ENCODE measurements at regions not wholly inside any gene's neighbourhood (a gene's known extent, or its start where the extent isn't known, plus 50 kb on each side); places are given as distances from the start of the nearest gene placed in this dataset.

DNA sequence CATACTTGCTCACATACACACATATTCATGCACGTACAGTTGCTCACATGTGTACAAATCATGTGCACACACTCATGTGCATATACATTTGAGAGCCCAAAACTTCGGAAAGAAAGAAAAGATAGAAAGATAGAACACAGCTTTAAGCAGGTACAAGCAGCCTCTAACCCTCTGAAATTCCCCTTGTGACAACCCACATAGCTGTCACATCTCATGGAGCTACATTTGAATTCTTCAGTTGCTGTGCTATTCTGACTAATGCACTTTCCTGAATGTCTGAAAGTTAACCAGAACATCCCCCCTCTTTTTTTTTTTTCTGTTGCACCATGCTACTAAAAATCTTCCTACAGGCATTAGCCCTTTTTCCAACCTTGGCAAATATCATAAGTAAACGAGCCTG is 51.9 kb upstream of the KCNA5 start:
- no peak overlapping the region for H3K27ac ChIP-seq (ENCODE audit: control insufficient read depth, insufficient read depth)
- FAIRE-seq (no peak), ATAC-seq (no peak), DNase-seq (ENCODE audit: low read depth, low spot score) (no peak)
- peaks cover 2% of the 10 kb centered on the region; the same call in 1 of the 2 replicates for H3K4me1 ChIP-seq (ENCODE audit: control insufficient read depth, insufficient read depth, low read length)
- RAD21 ChIA-PET (ENCODE audit: unreplicated experiment): no interaction called here
- intact Hi-C loops (cut with micrococcal nuclease; ENCODE audit: unreplicated experiment) (no loop called here), in situ Hi-C loops (cut with MboI) (no loop called here)
- POLR2A ChIA-PET: no interaction called here
- no peak overlapping the region for H3K9ac ChIP-seq (ENCODE audit: control insufficient read depth, insufficient read depth, low read length)
- no peak overlapping the region for H3K4me3 ChIP-seq
- CTCF ChIA-PET: interaction anchor here (1.0 kb wide), 1 partner anchor 30 kb away, joined by 4 read pairs; no protein-coding TSS in a partner anchor
- no peaks in the 10 kb centered on the region for H3K36me3 ChIP-seq (ENCODE audit: control insufficient read depth in 2 of 2, insufficient read depth in 2 of 2, low read length in 1 of 2)
- H3K9me3 ChIP-seq (replicated peaks; ENCODE audit: control insufficient read depth, insufficient read depth, low read length): no peaks in the 10 kb centered on the region
- no peak for TF ChIP-seq NRF1 (conservative IDR thresholded peaks at IDR 0.05; ENCODE audit: low read depth, low read length)
- no peak for TF ChIP-seq KAT2A (conservative IDR thresholded peaks at IDR 0.05; ENCODE audit: control insufficient read depth, low read depth, low read length)
- no peak for TF ChIP-seq POU2F2 (IDR thresholded peaks at IDR 0.05; ENCODE audit: borderline replicate concordance, low read depth, low read length)
- TF ChIP-seq EP300 (IDR thresholded peaks at IDR 0.05; ENCODE audit: borderline replicate concordance in 1 of 2, control insufficient read depth in 1 of 2, low read depth in 2 of 2, low read length in 2 of 2): no peak
- TF ChIP-seq GATAD2B (conservative IDR thresholded peaks at IDR 0.05; ENCODE audit: low read depth): no peak
- no peak for TF ChIP-seq SPI1 (IDR thresholded peaks at IDR 0.05; ENCODE audit: borderline replicate concordance, insufficient read depth, low read depth, low read length)
- no peak for TF ChIP-seq ZNF217 (IDR thresholded peaks at IDR 0.05)
- no peak for TF ChIP-seq SMAD1 (IDR thresholded peaks at IDR 0.05; ENCODE audit: low read depth, partially characterized antibody)
- H4K20me1 ChIP-seq (ENCODE audit: control insufficient read depth, insufficient read depth): no peaks in the 10 kb centered on the region
- H2AFZ ChIP-seq (ENCODE audit: control insufficient read depth, low read depth, low read length): no peak overlapping the region
- 32% methylated on average over 3 of the region's 3 CpGs for WGBS (ENCODE audit: insufficient coverage, insufficient replicate concordance, low lambda C conversion rate, missing lambda C conversion rate)
- no peaks in the 10 kb centered on the region for H3K79me2 ChIP-seq (ENCODE audit: control insufficient read depth, insufficient read depth, low read length)
- no peak overlapping the region for H3K4me2 ChIP-seq (ENCODE audit: control insufficient read depth, insufficient read depth)
- peaks cover 2 to 3% of the 10 kb centered on the region in 2 experiments; a peak in 2 of 4 replicates for H3K27me3 ChIP-seq (replicated peaks in 1 of 2; ENCODE audit: control insufficient read depth in 2 of 2, insufficient read depth in 2 of 2, low read length in 1 of 2)
- SMC1A ChIA-PET (ENCODE audit: uncharacterized antibody, unreplicated experiment): interaction anchor here (0.7 to 1.6 kb wide), 3 partner anchors 10 to 138 kb away, joined by 3 to 8 read pairs (median 4); no protein-coding TSS in a partner anchor
- no TSS peak for BruUV-seq (replicated peaks)

DNA sequence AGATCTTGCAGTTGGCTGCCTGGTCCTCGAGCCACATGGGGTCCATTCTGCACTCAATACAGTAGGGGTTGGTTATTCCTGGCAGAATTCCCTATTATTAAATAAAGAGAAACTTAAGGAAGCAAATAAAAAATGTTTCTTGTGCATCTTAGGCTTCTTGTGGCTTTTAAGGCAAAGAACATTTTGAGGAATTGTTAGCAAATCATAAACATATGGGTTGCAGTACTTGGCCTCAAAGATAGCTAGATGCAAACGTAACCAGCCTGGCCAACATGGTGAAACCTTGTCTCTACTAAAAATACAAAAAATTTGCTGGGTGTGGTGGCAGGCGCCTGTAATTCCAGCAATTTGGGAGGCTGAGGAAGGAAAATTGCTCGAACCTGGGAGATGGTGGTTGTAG is 50.8 kb upstream of the KCNA5 start:
- intact Hi-C loops (cut with micrococcal nuclease; ENCODE audit: unreplicated experiment): no loop called here
- SMC1A ChIA-PET (ENCODE audit: uncharacterized antibody, unreplicated experiment): interaction anchor here (1.6 kb wide), 1 partner anchor 135 kb away, joined by 8 read pairs; no protein-coding TSS in a partner anchor
- no peaks in the 10 kb centered on the region for H3K36me3 ChIP-seq (ENCODE audit: control insufficient read depth in 2 of 2, insufficient read depth in 2 of 2, low read length in 1 of 2)
- in situ Hi-C loops (cut with MboI): no loop called here
- TF ChIP-seq LARP7 (IDR thresholded peaks at IDR 0.05): no peak
- TF ChIP-seq IKZF1 (conservative IDR thresholded peaks at IDR 0.05): no peak
- TF ChIP-seq, protein P1, sequence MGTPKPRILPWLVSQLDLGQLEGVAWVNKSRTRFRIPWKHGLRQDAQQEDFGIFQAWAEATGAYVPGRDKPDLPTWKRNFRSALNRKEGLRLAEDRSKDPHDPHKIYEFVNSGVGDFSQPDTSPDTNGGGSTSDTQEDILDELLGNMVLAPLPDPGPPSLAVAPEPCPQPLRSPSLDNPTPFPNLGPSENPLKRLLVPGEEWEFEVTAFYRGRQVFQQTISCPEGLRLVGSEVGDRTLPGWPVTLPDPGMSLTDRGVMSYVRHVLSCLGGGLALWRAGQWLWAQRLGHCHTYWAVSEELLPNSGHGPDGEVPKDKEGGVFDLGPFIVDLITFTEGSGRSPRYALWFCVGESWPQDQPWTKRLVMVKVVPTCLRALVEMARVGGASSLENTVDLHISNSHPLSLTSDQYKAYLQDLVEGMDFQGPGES (IDR thresholded peaks at IDR 0.05): no peak
- TF ChIP-seq RCOR1 (conservative IDR thresholded peaks at IDR 0.05; ENCODE audit: low read depth, low read length): no peak
- TF ChIP-seq, protein P2, sequence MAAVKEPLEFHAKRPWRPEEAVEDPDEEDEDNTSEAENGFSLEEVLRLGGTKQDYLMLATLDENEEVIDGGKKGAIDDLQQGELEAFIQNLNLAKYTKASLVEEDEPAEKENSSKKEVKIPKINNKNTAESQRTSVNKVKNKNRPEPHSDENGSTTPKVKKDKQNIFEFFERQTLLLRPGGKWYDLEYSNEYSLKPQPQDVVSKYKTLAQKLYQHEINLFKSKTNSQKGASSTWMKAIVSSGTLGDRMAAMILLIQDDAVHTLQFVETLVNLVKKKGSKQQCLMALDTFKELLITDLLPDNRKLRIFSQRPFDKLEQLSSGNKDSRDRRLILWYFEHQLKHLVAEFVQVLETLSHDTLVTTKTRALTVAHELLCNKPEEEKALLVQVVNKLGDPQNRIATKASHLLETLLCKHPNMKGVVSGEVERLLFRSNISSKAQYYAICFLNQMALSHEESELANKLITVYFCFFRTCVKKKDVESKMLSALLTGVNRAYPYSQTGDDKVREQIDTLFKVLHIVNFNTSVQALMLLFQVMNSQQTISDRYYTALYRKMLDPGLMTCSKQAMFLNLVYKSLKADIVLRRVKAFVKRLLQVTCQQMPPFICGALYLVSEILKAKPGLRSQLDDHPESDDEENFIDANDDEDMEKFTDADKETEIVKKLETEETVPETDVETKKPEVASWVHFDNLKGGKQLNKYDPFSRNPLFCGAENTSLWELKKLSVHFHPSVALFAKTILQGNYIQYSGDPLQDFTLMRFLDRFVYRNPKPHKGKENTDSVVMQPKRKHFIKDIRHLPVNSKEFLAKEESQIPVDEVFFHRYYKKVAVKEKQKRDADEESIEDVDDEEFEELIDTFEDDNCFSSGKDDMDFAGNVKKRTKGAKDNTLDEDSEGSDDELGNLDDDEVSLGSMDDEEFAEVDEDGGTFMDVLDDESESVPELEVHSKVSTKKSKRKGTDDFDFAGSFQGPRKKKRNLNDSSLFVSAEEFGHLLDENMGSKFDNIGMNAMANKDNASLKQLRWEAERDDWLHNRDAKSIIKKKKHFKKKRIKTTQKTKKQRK (IDR thresholded peaks at IDR 0.05; ENCODE audit: low read depth, low read length): no peak
- H2AFZ ChIP-seq (ENCODE audit: control insufficient read depth, low read depth, low read length): no peak overlapping the region
- H4K20me1 ChIP-seq (ENCODE audit: control insufficient read depth, insufficient read depth): no peaks in the 10 kb centered on the region
- CTCF ChIA-PET: interaction anchor here (1.0 to 1.1 kb wide), 2 partner anchors 29 to 138 kb away, joined by 3 to 4 read pairs; no protein-coding TSS in a partner anchor
- no peaks in the 10 kb centered on the region for H3K79me2 ChIP-seq (ENCODE audit: control insufficient read depth, insufficient read depth, low read length)
- no peak for DNase-seq (ENCODE audit: low read depth, low spot score)
- RAD21 ChIA-PET (ENCODE audit: unreplicated experiment): no interaction called here
- POLR2A ChIA-PET: no interaction called here
- 0% methylated on average over 4 of the region's 4 CpGs for WGBS (ENCODE audit: insufficient coverage, insufficient replicate concordance, low lambda C conversion rate, missing lambda C conversion rate)
- H3K4me2 ChIP-seq (ENCODE audit: control insufficient read depth, insufficient read depth): no peak overlapping the region
- H3K27me3 ChIP-seq (replicated peaks in 1 of 2; ENCODE audit: control insufficient read depth in 2 of 2, insufficient read depth in 2 of 2, low read length in 1 of 2): peaks cover 2 to 3% of the 10 kb centered on the region in 2 experiments; a peak in 2 of 4 replicates
- no TSS peak for BruUV-seq (replicated peaks)
- FAIRE-seq: no peak
- H3K4me3 ChIP-seq: no peak overlapping the region
- no peak for ATAC-seq
- H3K27ac ChIP-seq (ENCODE audit: control insufficient read depth, insufficient read depth): no peak overlapping the region
- no peak overlapping the region for H3K9ac ChIP-seq (ENCODE audit: control insufficient read depth, insufficient read depth, low read length)
- peaks cover 2% of the 10 kb centered on the region; the same call in 1 of the 2 replicates for H3K4me1 ChIP-seq (ENCODE audit: control insufficient read depth, insufficient read depth, low read length)
- no peaks in the 10 kb centered on the region for H3K9me3 ChIP-seq (replicated peaks; ENCODE audit: control insufficient read depth, insufficient read depth, low read length)

Data from GM12878 (cell line).